Lower lobe of right lung (tissue), 2 donors: ENCODE measurements at regions not wholly inside any gene's neighbourhood (a gene's known extent, or its start where the extent isn't known, plus 50 kb on each side); places are given as distances from the start of the nearest gene placed in this dataset.

Experiments
- ATAC-seq, 2 donors: fragments of 200-7000 bp; cut with Tn5 transposase; one replicate each; pipeline ENCODE4 v1.9.1; 2020 to 2022; ENCODE audit warnings: mild to moderate bottlenecking in 2 of 2, moderate library complexity in 2 of 2
- DNase-seq: peaks from one replicate; pipeline ENCODE4 v3.0.0-alpha.2; 2020
- H3K27ac ChIP-seq: fragments of 200-600 bp; one replicate; pipeline ENCODE4 v1.8.0; 2022
- H3K27me3 ChIP-seq: fragments of 200-600 bp; one replicate; pipeline ENCODE4 v1.8.0; 2022; ENCODE audit warnings: low read depth
- H3K36me3 ChIP-seq: fragments of 200-600 bp; one replicate; pipeline ENCODE4 v1.8.0; 2022; ENCODE audit warnings: mild to moderate bottlenecking
- H3K4me1 ChIP-seq: fragments of 200-600 bp; one replicate; pipeline ENCODE4 v1.8.0; 2022
- H3K4me3 ChIP-seq: fragments of 200-600 bp; one replicate; pipeline ENCODE4 v1.8.0; 2022; ENCODE audit warnings: mild to moderate bottlenecking
- H3K9me3 ChIP-seq: fragments of 200-600 bp; one replicate; pipeline ENCODE4 v1.8.0; 2022
- intact Hi-C: fragments of 100-400 bp; cut with DNase I; formaldehyde crosslinking; loops from one replicate; pipeline ENCODE4 v1.11.0; 2022
- TF ChIP-seq, protein P1 (sequence below): fragments of 200-600 bp; IDR thresholded peaks from one replicate; pipeline ENCODE4 v1.8.0; 2022; ENCODE audit warnings: antibody characterized with exemption, mild to moderate bottlenecking
- donor health status: DM: no; HTN: yes; CAD: no; lungs with severe emphysema.

DNA sequence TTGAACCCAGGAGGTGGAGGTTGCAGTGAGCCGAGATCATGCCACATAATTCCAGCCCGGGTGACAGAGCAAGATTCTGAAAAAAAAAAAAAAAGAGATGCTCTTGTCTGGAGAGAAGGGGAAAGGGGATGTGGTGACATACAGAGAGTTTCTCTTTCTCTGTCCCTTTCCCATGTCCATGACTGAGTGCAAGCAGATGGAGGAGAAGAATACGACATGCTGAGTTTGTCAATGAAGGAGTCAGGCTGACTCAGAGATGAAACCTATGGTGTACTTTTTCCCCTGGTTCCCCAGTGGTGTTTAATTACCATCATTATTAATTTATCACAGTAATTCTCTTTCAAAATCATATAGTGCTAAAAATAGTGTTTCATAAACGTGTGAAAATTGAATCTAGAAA is 448.8 kb downstream of the FOXO1 start:
- no peak for ATAC-seq
- no peaks in the 10 kb centered on the region for H3K27me3 ChIP-seq
- intact Hi-C loops = no loop called here

DNA sequence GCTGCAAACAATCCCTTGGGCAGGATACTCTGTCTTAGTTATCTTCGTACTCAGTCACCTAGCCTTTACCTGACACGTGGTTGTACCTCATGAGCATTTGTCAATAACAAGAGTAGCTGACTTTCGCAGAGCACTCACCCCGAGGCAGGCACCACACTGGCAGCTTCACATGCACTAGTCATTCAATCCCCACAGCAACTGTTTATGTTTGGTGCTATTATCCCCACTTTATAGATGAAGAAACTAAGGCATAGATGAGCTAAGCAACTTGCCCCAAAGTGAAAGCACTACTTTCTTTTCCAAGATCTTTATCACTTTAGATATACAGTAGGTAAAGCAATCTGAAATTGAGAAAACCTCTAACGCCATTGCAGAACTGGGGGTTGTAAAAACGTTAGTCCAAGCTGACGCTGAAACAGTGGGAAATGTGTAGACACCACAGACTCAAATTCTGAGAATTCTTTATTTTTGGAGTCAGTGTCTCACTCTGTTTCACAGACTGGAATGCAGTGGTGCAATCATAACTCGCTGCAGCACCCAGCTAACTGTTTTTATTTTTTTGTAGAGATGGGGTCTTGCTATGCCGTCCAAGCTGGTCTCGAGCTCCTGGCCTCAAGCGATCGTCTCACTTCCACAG is 446.0 kb downstream of the FOXO1 start:
- Histone ChIP-seq H3K9me3 (no peaks in the 10 kb centered on the region), H3K27ac (peak overlapping the region; percentile 70), H3K4me1 (peaks cover 23% of the 10 kb centered on the region), H3K27me3 (no peaks in the 10 kb centered on the region), H3K4me3 (no peak overlapping the region), H3K36me3 (no peaks in the 10 kb centered on the region)
- DNase-seq = no peak
- intact Hi-C loops = no loop called here
- TF ChIP-seq, protein P1, sequence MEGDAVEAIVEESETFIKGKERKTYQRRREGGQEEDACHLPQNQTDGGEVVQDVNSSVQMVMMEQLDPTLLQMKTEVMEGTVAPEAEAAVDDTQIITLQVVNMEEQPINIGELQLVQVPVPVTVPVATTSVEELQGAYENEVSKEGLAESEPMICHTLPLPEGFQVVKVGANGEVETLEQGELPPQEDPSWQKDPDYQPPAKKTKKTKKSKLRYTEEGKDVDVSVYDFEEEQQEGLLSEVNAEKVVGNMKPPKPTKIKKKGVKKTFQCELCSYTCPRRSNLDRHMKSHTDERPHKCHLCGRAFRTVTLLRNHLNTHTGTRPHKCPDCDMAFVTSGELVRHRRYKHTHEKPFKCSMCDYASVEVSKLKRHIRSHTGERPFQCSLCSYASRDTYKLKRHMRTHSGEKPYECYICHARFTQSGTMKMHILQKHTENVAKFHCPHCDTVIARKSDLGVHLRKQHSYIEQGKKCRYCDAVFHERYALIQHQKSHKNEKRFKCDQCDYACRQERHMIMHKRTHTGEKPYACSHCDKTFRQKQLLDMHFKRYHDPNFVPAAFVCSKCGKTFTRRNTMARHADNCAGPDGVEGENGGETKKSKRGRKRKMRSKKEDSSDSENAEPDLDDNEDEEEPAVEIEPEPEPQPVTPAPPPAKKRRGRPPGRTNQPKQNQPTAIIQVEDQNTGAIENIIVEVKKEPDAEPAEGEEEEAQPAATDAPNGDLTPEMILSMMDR = no peak
- no peak for ATAC-seq

More for the DNA sequence above, 448.8 kb downstream of the FOXO1 start:
- Histone ChIP-seq H3K9me3 (no peaks in the 10 kb centered on the region), H3K4me3 (no peak overlapping the region), H3K4me1 (peaks cover 23% of the 10 kb centered on the region), H3K27ac (no peak overlapping the region), H3K36me3 (no peaks in the 10 kb centered on the region)
- DNase-seq = no peak
- TF ChIP-seq, protein P1 = no peak

DNA sequence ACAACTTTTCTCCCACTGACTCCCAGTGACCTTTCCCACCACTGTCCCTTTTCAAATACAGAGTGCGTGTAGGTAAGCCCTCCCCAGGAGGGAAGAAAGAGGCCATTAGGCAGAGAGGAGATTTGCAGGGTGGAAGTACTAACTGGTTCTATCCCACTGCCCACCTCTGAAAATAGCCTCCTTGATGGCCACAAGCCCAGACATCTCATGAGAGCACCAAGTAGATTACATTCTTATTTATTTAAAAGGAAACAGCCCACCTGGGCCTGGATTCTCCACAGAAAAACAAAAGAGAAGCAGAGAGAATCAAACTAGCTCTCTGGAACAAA is 445.3 kb downstream of the FOXO1 start:
- DNase-seq (no peak), ATAC-seq (peak; percentile 10 to 22)
- Histone ChIP-seq H3K4me1 (peaks cover 23% of the 10 kb centered on the region), H3K27ac (peak overlapping the region; percentile 70), H3K27me3 (no peaks in the 10 kb centered on the region), H3K9me3 (no peaks in the 10 kb centered on the region), H3K4me3 (no peak overlapping the region), H3K36me3 (no peaks in the 10 kb centered on the region)
- intact Hi-C loops = no loop called here
- TF ChIP-seq, protein P1 = no peak

DNA sequence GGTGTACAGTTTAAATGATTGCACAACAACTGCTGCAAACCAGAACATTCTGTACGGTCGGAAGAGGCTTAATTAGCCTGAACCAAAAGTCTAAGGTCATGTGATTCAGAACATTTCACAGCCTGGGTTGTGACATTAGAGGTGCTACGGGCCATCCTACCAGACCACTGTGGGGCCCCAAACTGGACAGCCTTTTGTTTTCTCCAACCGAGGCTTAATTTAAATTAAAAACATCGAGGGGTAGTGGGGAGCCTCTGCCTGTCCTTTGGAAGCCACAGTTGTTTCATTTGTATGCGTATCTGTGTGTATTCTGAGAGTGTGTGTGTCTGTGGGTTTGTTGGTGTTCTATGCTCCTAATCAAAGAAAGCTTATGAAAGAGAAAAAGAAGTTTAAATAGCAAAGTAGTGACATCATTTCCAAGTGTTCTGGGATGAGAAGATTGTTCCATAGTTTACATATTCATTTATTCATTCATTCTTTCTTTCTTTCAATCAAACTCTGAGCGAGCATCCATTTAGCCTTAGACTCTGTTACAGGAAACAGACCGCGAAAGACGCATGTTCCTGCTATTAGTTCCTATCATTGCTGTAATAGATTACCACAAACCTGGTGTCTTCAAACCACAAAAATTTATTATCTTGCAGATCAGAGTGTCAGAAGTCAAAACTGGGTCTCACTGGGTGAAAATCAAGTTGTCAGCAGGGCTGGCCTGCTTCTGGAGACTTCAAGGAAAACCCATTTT is 444.8 kb downstream of the FOXO1 start:
- intact Hi-C loops = no loop called here
- no peaks in the 10 kb centered on the region for H3K36me3 ChIP-seq
- H3K4me3 ChIP-seq = no peak overlapping the region
- TF ChIP-seq, protein P1 = no peak
- ATAC-seq = peak; percentile 80 to 86
- no peaks in the 10 kb centered on the region for H3K9me3 ChIP-seq
- H3K4me1 ChIP-seq = peaks cover 23% of the 10 kb centered on the region
- H3K27ac ChIP-seq = peak overlapping the region; percentile 70
- H3K27me3 ChIP-seq = no peaks in the 10 kb centered on the region
- DNase-seq = no peak

DNA sequence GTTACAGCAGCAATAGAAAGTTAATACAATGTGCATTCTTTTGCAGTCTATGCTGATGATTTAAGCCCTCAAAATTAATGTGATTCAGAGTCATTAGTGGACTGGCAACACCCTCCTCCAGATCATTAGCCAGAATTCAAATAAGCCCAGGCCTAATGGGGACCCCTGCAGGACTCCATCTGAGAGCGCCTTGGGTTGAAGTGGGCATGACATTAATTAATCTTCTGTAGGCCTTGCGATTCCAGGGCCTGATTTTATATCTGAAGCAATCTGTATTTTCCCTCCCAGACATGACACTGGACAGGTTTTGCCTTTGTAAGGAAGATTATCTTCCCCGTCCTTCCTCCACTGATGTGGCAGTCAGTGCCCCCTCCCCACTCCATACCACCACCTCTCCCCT is 442.9 kb downstream of the FOXO1 start:
- intact Hi-C loops = no loop called here
- TF ChIP-seq, protein P1 = no peak
- Histone ChIP-seq H3K9me3 (no peaks in the 10 kb centered on the region), H3K27me3 (no peaks in the 10 kb centered on the region), H3K36me3 (no peaks in the 10 kb centered on the region), H3K27ac (no peak overlapping the region), H3K4me3 (no peak overlapping the region), H3K4me1 (peaks cover 23% of the 10 kb centered on the region)
- DNase-seq = no peak
- no peak for ATAC-seq
